ENCODE measurements at regions not wholly inside any gene's neighbourhood (a gene's known extent, or its start where the extent isn't known, plus 50 kb on each side); places are given as distances from the start of the nearest gene placed in this dataset.

- TF ChIP-seq, protein P1, sequence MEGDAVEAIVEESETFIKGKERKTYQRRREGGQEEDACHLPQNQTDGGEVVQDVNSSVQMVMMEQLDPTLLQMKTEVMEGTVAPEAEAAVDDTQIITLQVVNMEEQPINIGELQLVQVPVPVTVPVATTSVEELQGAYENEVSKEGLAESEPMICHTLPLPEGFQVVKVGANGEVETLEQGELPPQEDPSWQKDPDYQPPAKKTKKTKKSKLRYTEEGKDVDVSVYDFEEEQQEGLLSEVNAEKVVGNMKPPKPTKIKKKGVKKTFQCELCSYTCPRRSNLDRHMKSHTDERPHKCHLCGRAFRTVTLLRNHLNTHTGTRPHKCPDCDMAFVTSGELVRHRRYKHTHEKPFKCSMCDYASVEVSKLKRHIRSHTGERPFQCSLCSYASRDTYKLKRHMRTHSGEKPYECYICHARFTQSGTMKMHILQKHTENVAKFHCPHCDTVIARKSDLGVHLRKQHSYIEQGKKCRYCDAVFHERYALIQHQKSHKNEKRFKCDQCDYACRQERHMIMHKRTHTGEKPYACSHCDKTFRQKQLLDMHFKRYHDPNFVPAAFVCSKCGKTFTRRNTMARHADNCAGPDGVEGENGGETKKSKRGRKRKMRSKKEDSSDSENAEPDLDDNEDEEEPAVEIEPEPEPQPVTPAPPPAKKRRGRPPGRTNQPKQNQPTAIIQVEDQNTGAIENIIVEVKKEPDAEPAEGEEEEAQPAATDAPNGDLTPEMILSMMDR (IDR thresholded peaks at IDR 0.05) = no peak
- no peak for TF ChIP-seq TAF1 (IDR thresholded peaks at IDR 0.05; ENCODE audit: borderline replicate concordance, low read depth, low read length)
- no peak for TF ChIP-seq MXI1 (IDR thresholded peaks at IDR 0.05; ENCODE audit: low read depth, low read length)
- TF ChIP-seq, protein P2, sequence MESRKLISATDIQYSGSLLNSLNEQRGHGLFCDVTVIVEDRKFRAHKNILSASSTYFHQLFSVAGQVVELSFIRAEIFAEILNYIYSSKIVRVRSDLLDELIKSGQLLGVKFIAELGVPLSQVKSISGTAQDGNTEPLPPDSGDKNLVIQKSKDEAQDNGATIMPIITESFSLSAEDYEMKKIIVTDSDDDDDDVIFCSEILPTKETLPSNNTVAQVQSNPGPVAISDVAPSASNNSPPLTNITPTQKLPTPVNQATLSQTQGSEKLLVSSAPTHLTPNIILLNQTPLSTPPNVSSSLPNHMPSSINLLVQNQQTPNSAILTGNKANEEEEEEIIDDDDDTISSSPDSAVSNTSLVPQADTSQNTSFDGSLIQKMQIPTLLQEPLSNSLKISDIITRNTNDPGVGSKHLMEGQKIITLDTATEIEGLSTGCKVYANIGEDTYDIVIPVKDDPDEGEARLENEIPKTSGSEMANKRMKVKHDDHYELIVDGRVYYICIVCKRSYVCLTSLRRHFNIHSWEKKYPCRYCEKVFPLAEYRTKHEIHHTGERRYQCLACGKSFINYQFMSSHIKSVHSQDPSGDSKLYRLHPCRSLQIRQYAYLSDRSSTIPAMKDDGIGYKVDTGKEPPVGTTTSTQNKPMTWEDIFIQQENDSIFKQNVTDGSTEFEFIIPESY (IDR thresholded peaks at IDR 0.05; ENCODE audit: borderline replicate concordance, low read depth) = no peak
- TF ChIP-seq TEAD4 (IDR thresholded peaks at IDR 0.05; ENCODE audit: borderline replicate concordance, insufficient read depth) = no peak
- no peak for TF ChIP-seq RFX5 (IDR thresholded peaks at IDR 0.05; ENCODE audit: low read length)
- TF ChIP-seq RXRA (IDR thresholded peaks at IDR 0.05; ENCODE audit: borderline replicate concordance, low read depth) = no peak
- TF ChIP-seq CHD2 (IDR thresholded peaks at IDR 0.05; ENCODE audit: low read length, partially characterized antibody) = no peak
Measured at GRCh38 chr2:153417077-153417476, 61.5 kb downstream of the RPRM start.
